ENCODE measurements at regions not wholly inside any gene's neighbourhood (a gene's known extent, or its start where the extent isn't known, plus 50 kb on each side); places are given as distances from the start of the nearest gene placed in this dataset.

DNA sequence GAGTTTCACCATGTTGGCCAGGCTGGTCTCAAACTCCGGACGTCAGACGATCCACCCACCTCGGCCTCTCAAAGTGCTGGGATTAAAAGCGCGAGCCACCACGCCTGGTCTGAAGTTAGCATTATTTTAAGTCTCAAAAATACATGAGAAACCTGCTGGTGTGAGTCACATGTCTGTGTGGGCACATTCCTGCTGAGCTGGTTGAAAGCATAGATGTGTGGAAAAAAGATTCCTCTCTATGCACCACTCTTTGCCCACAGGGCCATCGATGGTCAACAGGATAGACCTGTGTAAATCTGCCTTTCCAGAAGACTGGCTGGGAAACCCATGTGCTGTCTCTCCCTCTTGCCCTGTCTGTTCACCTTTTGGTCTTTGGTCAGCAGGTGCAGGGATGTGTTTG, 63.5 kb downstream of the CHRD start (continued):
- TF ChIP-seq, protein P1, sequence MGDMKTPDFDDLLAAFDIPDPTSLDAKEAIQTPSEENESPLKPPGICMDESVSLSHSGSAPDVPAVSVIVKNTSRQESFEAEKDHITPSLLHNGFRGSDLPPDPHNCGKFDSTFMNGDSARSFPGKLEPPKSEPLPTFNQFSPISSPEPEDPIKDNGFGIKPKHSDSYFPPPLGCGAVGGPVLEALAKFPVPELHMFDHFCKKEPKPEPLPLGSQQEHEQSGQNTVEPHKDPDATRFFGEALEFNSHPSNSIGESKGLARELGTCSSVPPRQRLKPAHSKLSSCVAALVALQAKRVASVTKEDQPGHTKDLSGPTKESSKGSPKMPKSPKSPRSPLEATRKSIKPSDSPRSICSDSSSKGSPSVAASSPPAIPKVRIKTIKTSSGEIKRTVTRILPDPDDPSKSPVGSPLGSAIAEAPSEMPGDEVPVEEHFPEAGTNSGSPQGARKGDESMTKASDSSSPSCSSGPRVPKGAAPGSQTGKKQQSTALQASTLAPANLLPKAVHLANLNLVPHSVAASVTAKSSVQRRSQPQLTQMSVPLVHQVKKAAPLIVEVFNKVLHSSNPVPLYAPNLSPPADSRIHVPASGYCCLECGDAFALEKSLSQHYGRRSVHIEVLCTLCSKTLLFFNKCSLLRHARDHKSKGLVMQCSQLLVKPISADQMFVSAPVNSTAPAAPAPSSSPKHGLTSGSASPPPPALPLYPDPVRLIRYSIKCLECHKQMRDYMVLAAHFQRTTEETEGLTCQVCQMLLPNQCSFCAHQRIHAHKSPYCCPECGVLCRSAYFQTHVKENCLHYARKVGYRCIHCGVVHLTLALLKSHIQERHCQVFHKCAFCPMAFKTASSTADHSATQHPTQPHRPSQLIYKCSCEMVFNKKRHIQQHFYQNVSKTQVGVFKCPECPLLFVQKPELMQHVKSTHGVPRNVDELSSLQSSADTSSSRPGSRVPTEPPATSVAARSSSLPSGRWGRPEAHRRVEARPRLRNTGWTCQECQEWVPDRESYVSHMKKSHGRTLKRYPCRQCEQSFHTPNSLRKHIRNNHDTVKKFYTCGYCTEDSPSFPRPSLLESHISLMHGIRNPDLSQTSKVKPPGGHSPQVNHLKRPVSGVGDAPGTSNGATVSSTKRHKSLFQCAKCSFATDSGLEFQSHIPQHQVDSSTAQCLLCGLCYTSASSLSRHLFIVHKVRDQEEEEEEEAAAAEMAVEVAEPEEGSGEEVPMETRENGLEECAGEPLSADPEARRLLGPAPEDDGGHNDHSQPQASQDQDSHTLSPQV (IDR thresholded peaks at IDR 0.05), result no peak
- no peak for TF ChIP-seq E2F4 (IDR thresholded peaks at IDR 0.05; ENCODE audit: low read depth, low read length)
- TF ChIP-seq GATAD2B (conservative IDR thresholded peaks at IDR 0.05; ENCODE audit: low read depth), result no peak
- no peak for TF ChIP-seq STAT1 (conservative IDR thresholded peaks at IDR 0.05)
- TF ChIP-seq FOS (IDR thresholded peaks at IDR 0.05; ENCODE audit: borderline replicate concordance, extremely low read depth, insufficient read length), result no peak
- TF ChIP-seq, protein P2, sequence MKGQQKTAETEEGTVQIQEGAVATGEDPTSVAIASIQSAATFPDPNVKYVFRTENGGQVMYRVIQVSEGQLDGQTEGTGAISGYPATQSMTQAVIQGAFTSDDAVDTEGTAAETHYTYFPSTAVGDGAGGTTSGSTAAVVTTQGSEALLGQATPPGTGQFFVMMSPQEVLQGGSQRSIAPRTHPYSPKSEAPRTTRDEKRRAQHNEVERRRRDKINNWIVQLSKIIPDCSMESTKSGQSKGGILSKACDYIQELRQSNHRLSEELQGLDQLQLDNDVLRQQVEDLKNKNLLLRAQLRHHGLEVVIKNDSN (IDR thresholded peaks at IDR 0.05; ENCODE audit: borderline replicate concordance, extremely low read length, insufficient read depth, low read depth, low read length), result no peak
- no peak for TF ChIP-seq NKRF (conservative IDR thresholded peaks at IDR 0.05)
- TF ChIP-seq, protein P3, sequence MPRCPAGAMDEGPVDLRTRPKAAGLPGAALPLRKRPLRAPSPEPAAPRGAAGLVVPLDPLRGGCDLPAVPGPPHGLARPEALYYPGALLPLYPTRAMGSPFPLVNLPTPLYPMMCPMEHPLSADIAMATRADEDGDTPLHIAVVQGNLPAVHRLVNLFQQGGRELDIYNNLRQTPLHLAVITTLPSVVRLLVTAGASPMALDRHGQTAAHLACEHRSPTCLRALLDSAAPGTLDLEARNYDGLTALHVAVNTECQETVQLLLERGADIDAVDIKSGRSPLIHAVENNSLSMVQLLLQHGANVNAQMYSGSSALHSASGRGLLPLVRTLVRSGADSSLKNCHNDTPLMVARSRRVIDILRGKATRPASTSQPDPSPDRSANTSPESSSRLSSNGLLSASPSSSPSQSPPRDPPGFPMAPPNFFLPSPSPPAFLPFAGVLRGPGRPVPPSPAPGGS (IDR thresholded peaks at IDR 0.05; ENCODE audit: borderline replicate concordance, insufficient read depth, low read depth, low read length, poor library complexity, severe bottlenecking), result no peak
- TF ChIP-seq EP300 (IDR thresholded peaks at IDR 0.05; ENCODE audit: borderline replicate concordance in 1 of 2, control insufficient read depth in 1 of 2, low read depth in 2 of 2, low read length in 2 of 2), result no peak
- no peak for TF ChIP-seq PAX5 (IDR thresholded peaks at IDR 0.05; ENCODE audit: borderline replicate concordance, low read depth, low read length)
- no peak for TF ChIP-seq ETV6 (conservative IDR thresholded peaks at IDR 0.05 in 1 of 2, IDR thresholded peaks at IDR 0.05 in 1 of 2; ENCODE audit: borderline replicate concordance in 1 of 2, low read depth in 1 of 2)
- TF ChIP-seq MEF2B (IDR thresholded peaks at IDR 0.05; ENCODE audit: partially characterized antibody, poor library complexity, severe bottlenecking), result no peak
